H1 (cell line): ENCODE measurements at regions not wholly inside any gene's neighbourhood (a gene's known extent, or its start where the extent isn't known, plus 50 kb on each side); places are given as distances from the start of the nearest gene placed in this dataset.

Experiments
- EZH2 ChIP-seq: fragments of 200-600 bp; sonication (generic); IDR thresholded peaks from 2 replicates; pipeline ENCODE4 v1.7.1; 2012; ENCODE audit warnings: low read depth, mild to moderate bottlenecking, moderate library complexity, low read length, inconsistent platforms; ENCODE audit not compliant: severe bottlenecking
- HDAC6 ChIP-seq: IDR thresholded peaks from one replicate; pipeline ENCODE4 v1.7.1; 2012; ENCODE audit warnings: low read depth, mild to moderate bottlenecking, inconsistent platforms, low read length, moderate library complexity
- SIN3A ChIP-seq, 2 experiments: IDR thresholded peaks in 1 of 2; conservative IDR thresholded peaks in 1 of 2; 2 replicates each; pipeline ENCODE4 v1.6.1; 2011 to 2012; ENCODE audit warnings: low read length in 2 of 2, improper control_type of control experiment in 1 of 2, low read depth in 1 of 2, mild to moderate bottlenecking in 1 of 2
- USF2 ChIP-seq: IDR thresholded peaks from 2 replicates; pipeline ENCODE4 v1.6.1; 2011; ENCODE audit warnings: low read length, improper control_type of control experiment
- TF ChIP-seq, protein P1 (sequence below), 3 experiments: IDR thresholded peaks; 1 replicate in 2 of 3; 2 replicates in 1 of 3; pipeline versions ENCODE4 v1.5.1 to v1.6.1; 2011; ENCODE audit warnings: low read length in 3 of 3, mild to moderate bottlenecking in 3 of 3, inconsistent platforms in 2 of 3, low read depth in 1 of 3, moderate library complexity in 1 of 3; ENCODE audit not compliant: insufficient read depth in 1 of 3; ENCODE audit errors: control extremely low read depth in 1 of 3

DNA sequence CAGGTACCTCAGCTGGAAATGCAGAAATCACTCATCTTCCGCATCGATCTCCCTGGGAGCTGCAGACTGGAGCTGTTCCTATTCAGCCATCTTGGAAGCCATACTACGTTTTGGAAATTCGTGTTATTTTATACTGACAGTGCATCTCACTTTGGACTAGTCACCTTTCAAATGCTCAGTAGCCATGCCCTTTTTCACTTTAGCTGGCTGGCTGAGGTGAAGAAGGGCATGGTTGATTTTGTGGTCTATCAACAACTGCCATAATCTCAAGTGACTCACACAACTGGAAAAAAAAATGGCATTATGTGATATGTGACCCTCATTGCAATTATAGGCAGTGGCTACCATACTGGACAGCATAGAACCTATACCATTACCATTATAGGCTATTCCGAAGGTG is 100.5 kb downstream of the CCDC71L start:
- TF ChIP-seq EZH2 (no peak), USF2 (no peak), HDAC6 (no peak), SIN3A (conservative IDR thresholded peaks at IDR 0.05 in 1 of 2, IDR thresholded peaks at IDR 0.05 in 1 of 2; ENCODE audit: low read depth in 1 of 2, low read length in 2 of 2) (no peak)
- TF ChIP-seq, protein P1, sequence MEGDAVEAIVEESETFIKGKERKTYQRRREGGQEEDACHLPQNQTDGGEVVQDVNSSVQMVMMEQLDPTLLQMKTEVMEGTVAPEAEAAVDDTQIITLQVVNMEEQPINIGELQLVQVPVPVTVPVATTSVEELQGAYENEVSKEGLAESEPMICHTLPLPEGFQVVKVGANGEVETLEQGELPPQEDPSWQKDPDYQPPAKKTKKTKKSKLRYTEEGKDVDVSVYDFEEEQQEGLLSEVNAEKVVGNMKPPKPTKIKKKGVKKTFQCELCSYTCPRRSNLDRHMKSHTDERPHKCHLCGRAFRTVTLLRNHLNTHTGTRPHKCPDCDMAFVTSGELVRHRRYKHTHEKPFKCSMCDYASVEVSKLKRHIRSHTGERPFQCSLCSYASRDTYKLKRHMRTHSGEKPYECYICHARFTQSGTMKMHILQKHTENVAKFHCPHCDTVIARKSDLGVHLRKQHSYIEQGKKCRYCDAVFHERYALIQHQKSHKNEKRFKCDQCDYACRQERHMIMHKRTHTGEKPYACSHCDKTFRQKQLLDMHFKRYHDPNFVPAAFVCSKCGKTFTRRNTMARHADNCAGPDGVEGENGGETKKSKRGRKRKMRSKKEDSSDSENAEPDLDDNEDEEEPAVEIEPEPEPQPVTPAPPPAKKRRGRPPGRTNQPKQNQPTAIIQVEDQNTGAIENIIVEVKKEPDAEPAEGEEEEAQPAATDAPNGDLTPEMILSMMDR (IDR thresholded peaks at IDR 0.05; ENCODE audit: control extremely low read depth in 1 of 3, insufficient read depth in 1 of 3, low read depth in 1 of 3, low read length in 3 of 3), result no peak
